ENCODE measurements at regions not wholly inside any gene's neighbourhood (a gene's known extent, or its start where the extent isn't known, plus 50 kb on each side); places are given as distances from the start of the nearest gene placed in this dataset.
"Not testable (repeated sequence)": the region's sequence is repeated elsewhere in the genome, so short reads cannot be mapped to it uniquely, and the experiment has no call there.

DNA sequence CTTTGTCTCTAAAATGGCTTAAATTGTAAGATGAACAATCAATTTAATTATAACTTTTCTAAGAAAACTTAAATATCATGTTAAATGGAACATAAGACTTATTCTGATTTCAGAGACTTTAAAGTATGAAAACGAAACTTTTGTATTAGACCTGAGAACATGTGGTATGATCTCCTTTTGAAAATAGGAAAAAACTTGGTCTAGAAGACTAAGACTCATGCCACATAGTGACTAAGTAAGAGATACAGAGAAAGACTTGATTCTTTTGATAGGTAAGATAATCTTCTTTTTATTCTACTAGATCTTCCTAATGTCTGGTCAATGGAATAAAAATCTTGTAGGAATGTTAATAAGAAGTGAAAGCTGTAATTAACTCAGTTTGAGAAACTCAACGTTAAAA lies 326.3 kb upstream of the GRIA3 start:
- no peak for DNase-seq
- in situ Hi-C loops (cut with MboI; ENCODE audit: low pct_unique_long_range_greater_than_20kb, low sequenced_read_pairs) = no loop called here

DNA sequence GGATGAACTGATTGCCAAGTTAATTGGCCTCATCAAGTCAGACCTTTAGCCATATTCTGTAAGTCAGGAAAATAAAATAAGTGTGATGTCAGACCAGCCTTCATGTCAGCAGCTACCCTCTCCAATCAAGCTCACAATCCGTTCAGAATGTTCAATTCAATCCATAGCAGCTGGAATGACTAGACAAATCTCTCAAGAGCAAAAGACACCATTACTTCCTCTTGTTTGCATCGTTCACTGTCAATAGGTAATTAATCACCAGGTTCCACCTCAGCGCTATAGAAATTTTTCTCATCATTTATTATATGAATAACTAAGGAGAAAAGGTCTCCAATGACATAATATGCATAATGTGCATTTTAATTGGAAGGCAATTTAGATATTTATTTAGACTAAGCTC lies 321.0 kb upstream of the GRIA3 start:
- in situ Hi-C loops (cut with MboI; ENCODE audit: low pct_unique_long_range_greater_than_20kb, low sequenced_read_pairs) = no loop called here
- no peak for DNase-seq

- in situ Hi-C loops (cut with MboI; ENCODE audit: low pct_unique_long_range_greater_than_20kb, low sequenced_read_pairs) = no loop called here
Measured at GRCh38 chrX:122866532-122866931, 317.5 kb upstream of the GRIA3 start.

GRCh38 chrX:122868631-122869030 lies 315.4 kb upstream of the GRIA3 start:
- DNase-seq = no peak
- in situ Hi-C loops (cut with MboI; ENCODE audit: low pct_unique_long_range_greater_than_20kb, low sequenced_read_pairs) = no loop called here

More at GRCh38 chrX:122866532-122866931, 317.5 kb upstream of the GRIA3 start:
- no peak for DNase-seq

GRCh38 chrX:122869171-122869570 lies 314.9 kb upstream of the GRIA3 start:
- in situ Hi-C loops (cut with MboI; ENCODE audit: low pct_unique_long_range_greater_than_20kb, low sequenced_read_pairs) = no loop called here
- DNase-seq = no peak

- in situ Hi-C loops (cut with MboI; ENCODE audit: low pct_unique_long_range_greater_than_20kb, low sequenced_read_pairs) = no loop called here
- no peak for DNase-seq
Measured at GRCh38 chrX:122878269-122878668, 305.8 kb upstream of the GRIA3 start.

GRCh38 chrX:122880952-122881351 lies 303.1 kb upstream of the GRIA3 start:
- no peak for DNase-seq
- in situ Hi-C loops (cut with MboI; ENCODE audit: low pct_unique_long_range_greater_than_20kb, low sequenced_read_pairs) = no loop called here

- in situ Hi-C loops (cut with MboI; ENCODE audit: low pct_unique_long_range_greater_than_20kb, low sequenced_read_pairs) = no loop called here
Measured at GRCh38 chrX:122890729-122891128, 293.3 kb upstream of the GRIA3 start.

GRCh38 chrX:122906726-122907125 lies 277.4 kb upstream of the GRIA3 start:
- in situ Hi-C loops (cut with MboI; ENCODE audit: low pct_unique_long_range_greater_than_20kb, low sequenced_read_pairs) = no loop called here
- DNase-seq = no peak

More at GRCh38 chrX:122890729-122891128, 293.3 kb upstream of the GRIA3 start:
- no peak for DNase-seq

DNA sequence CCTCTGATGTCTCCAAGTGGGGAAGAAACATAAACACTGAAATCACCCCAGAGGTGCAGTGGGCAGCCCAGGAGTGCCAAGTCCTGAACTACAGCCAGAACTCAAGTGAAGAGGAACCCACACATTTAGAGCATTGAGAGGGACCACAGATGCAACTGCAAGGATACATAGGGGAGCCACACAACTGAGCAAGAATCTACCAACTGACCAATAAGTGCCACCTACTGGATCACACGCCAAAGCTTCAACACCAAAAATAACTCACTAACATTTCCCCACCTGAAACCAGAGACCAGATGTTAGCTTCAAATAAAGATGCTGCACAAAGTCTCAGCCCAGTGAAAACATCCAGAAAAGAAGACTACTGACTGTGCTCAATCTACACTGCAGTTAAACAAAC lies 276.7 kb upstream of the GRIA3 start:
- in situ Hi-C loops (cut with MboI; ENCODE audit: low pct_unique_long_range_greater_than_20kb, low sequenced_read_pairs) = no loop called here
- no peak for DNase-seq

DNA sequence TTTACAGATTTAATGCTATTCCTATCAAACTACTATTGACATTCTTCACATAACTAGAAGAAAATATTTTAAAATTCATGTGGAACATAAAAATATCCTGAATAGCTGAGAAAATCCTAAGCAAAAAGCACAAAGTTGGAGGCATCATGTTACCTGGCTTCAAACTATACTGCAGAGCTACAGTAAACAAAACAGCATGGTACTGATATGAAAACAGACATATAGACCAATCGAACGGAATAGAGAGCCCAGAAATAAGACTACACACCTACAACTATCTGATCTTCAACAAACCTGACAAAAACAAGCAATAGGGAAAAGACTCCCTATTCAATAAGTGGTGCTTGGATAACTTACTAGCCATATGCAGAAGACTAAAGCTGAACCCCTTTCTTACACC lies 273.4 kb upstream of the GRIA3 start:
- no peak for DNase-seq
- in situ Hi-C loops (cut with MboI; ENCODE audit: low pct_unique_long_range_greater_than_20kb, low sequenced_read_pairs) = no loop called here

GRCh38 chrX:122913134-122913533 lies 270.9 kb upstream of the GRIA3 start:
- in situ Hi-C loops (cut with MboI; ENCODE audit: low pct_unique_long_range_greater_than_20kb, low sequenced_read_pairs) = no loop called here
- DNase-seq = no peak

DNA sequence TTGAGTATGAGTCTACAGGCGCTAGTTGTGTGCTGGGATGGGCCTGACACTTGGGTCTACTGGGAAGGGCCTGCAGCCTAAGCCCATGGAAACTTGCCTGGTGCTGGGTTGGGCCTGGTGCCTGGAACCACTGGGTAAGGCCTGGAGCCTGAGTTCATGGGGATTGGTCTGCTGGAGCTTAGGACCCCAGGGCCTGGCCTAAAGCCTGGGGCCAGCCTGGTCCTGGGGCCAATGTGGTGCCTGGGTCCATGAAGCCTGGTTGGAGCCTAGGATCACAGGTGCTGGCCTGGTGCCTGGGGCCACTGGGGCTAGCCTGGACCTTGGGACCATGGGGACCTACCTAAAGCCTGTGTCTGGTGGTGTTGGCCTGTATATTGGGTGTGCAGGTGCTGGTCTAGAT lies 270.3 kb upstream of the GRIA3 start:
- in situ Hi-C loops (cut with MboI; ENCODE audit: low pct_unique_long_range_greater_than_20kb, low sequenced_read_pairs) = no loop called here
- DNase-seq = no peak

GRCh38 chrX:122914256-122914655 lies 269.8 kb upstream of the GRIA3 start:
- in situ Hi-C loops (cut with MboI; ENCODE audit: low pct_unique_long_range_greater_than_20kb, low sequenced_read_pairs) = no loop called here
- no peak for DNase-seq

- DNase-seq = no peak
- in situ Hi-C loops (cut with MboI; ENCODE audit: low pct_unique_long_range_greater_than_20kb, low sequenced_read_pairs) = no loop called here
Measured at GRCh38 chrX:122934131-122934530, 249.9 kb upstream of the GRIA3 start.

DNA sequence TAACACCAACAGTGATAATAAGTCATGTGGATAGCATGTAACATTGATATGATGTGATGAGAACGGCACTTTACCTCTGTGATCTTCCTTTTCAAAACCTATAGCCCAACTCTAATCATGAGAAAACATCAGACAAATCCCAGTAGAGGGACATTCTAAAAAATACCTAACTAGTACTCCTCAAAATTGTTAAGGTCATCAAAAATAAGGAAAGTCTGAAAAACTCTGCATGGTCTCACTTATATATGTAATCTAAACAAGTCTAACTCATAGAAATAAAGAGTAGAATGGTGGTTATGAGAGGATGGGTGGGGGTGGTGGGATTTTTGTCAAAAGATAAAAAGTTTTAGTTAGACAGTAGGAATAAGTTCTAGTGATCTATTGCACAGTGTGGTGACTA lies 243.9 kb upstream of the GRIA3 start:
- in situ Hi-C loops (cut with MboI; ENCODE audit: low pct_unique_long_range_greater_than_20kb, low sequenced_read_pairs) = no loop called here
- DNase-seq = no peak

- in situ Hi-C loops (cut with MboI; ENCODE audit: low pct_unique_long_range_greater_than_20kb, low sequenced_read_pairs) = no loop called here
- no peak for DNase-seq
Measured at GRCh38 chrX:122941806-122942205, 242.3 kb upstream of the GRIA3 start.

GRCh38 chrX:122943918-122944317 lies 240.2 kb upstream of the GRIA3 start:
- in situ Hi-C loops (cut with MboI; ENCODE audit: low pct_unique_long_range_greater_than_20kb, low sequenced_read_pairs) = no loop called here
- no peak for DNase-seq

DNA sequence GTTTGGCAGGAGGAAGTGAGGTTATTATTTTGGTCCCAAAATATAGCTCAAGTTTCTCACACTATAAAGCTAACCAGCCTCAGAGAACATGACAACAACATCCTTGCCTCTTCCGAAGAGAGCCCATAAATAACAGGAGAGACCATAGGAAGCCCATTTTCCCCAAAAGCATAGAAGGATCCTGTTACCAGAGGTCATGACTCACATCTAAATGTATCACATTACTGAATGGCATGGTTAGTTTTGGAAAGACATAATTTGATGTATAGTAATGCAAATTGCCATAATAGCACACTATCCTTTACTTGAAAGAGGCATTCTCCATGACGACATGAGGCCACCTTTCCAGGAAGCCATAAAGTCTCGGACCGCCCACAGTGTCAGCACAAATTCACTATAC lies 238.8 kb upstream of the GRIA3 start:
- in situ Hi-C loops (cut with MboI; ENCODE audit: low pct_unique_long_range_greater_than_20kb, low sequenced_read_pairs) = no loop called here
- no peak for DNase-seq

- no peak for DNase-seq
- in situ Hi-C loops (cut with MboI; ENCODE audit: low pct_unique_long_range_greater_than_20kb, low sequenced_read_pairs) = no loop called here
Measured at GRCh38 chrX:122972604-122973003, 211.5 kb upstream of the GRIA3 start.

GRCh38 chrX:122982521-122982920 lies 201.6 kb upstream of the GRIA3 start:
- DNase-seq = no peak
- in situ Hi-C loops (cut with MboI; ENCODE audit: low pct_unique_long_range_greater_than_20kb, low sequenced_read_pairs) = no loop called here

GRCh38 chrX:123002844-123003243 lies 181.2 kb upstream of the GRIA3 start:
- in situ Hi-C loops (cut with MboI; ENCODE audit: low pct_unique_long_range_greater_than_20kb, low sequenced_read_pairs); DNase-seq: not testable (repeated sequence)

All from KBM-7 (cell line).